ENCODE measurements at regions not wholly inside any gene's neighbourhood (a gene's known extent, or its start where the extent isn't known, plus 50 kb on each side); places are given as distances from the start of the nearest gene placed in this dataset.

- no peaks in the 10 kb centered on the region for H3K27me3 Mint-ChIP-seq (ENCODE audit: low read depth in 3 of 3)
- peaks cover 0 to 15% (median 5%) of the 10 kb centered on the region in 7 donors for H3K9me3 Mint-ChIP-seq
- Histone ChIP-seq H3K79me2 (ENCODE audit: insufficient read depth, low read length) (no peaks in the 10 kb centered on the region), H4K20me1 (ENCODE audit: insufficient read depth, low read length) (no peaks in the 10 kb centered on the region), H3K4me2 (replicated peaks; ENCODE audit: extremely low read depth, low read length, poor library complexity, severe bottlenecking) (no peak overlapping the region), H3K9me3 (replicated peaks in 1 of 2; ENCODE audit: control insufficient read depth in 1 of 2, insufficient read depth in 1 of 2, low read length in 2 of 2) (peaks cover 0 to 13% of the 10 kb centered on the region in 2 donors), H3K27me3 (ENCODE audit: control insufficient read depth in 2 of 2, insufficient read depth in 2 of 2, low read length in 2 of 2) (no peaks in the 10 kb centered on the region), H3K4me3 (replicated peaks in 1 of 3; ENCODE audit: low read depth in 2 of 3, low read length in 3 of 3) (no peak overlapping the region), H3K36me3 (replicated peaks in 1 of 2; ENCODE audit: control insufficient read depth in 1 of 2, insufficient read depth in 2 of 2, low read length in 2 of 2) (no peaks in the 10 kb centered on the region), H3K27ac (ENCODE audit: low read depth in 1 of 2, low read length in 2 of 2) (no peak overlapping the region), H2AFZ (ENCODE audit: insufficient read depth, low read depth, low read length, poor library complexity, severe bottlenecking) (no peak overlapping the region), H3K4me1 (ENCODE audit: control insufficient read depth in 1 of 2, insufficient read depth in 2 of 2, low read length in 2 of 2) (no peaks in the 10 kb centered on the region), H3K9ac (ENCODE audit: insufficient read depth, low read length, poor library complexity, severe bottlenecking) (no peak overlapping the region)
- 70% methylated on average over 2 of the region's 5 CpGs for WGBS (ENCODE audit: insufficient coverage)
- intact Hi-C loops (cut with micrococcal nuclease): no loop called here
- H3K27ac Mint-ChIP-seq: no peak overlapping the region
- DNase-seq: no peak
- no peak overlapping the region for H3K4me3 Mint-ChIP-seq
- no peaks in the 10 kb centered on the region for H3K36me3 Mint-ChIP-seq
- H3K4me1 Mint-ChIP-seq: no peaks in the 10 kb centered on the region
- no peak for TF ChIP-seq CTCF (IDR thresholded peaks at IDR 0.05)
These were observed 205.3 kb upstream of the GCFC2 start for GRCh38 chr2:75915851-75916634.

- no peak overlapping the region for H3K4me2 ChIP-seq (replicated peaks; ENCODE audit: extremely low read depth, low read length, poor library complexity, severe bottlenecking)
- no peaks in the 10 kb centered on the region for H3K36me3 Mint-ChIP-seq
- no peak for TF ChIP-seq CTCF (IDR thresholded peaks at IDR 0.05)
- H3K4me1 ChIP-seq (ENCODE audit: control insufficient read depth in 1 of 2, insufficient read depth in 2 of 2, low read length in 2 of 2): no peaks in the 10 kb centered on the region
- H3K79me2 ChIP-seq (ENCODE audit: insufficient read depth, low read length): no peaks in the 10 kb centered on the region
- no peak for DNase-seq
- H3K9me3 ChIP-seq (replicated peaks in 1 of 2; ENCODE audit: control insufficient read depth in 1 of 2, insufficient read depth in 1 of 2, low read length in 2 of 2): no peaks in the 10 kb centered on the region
- H3K27me3 Mint-ChIP-seq (ENCODE audit: low read depth in 3 of 3): peaks cover 0 to 2% (median 0%) of the 10 kb centered on the region in 3 donors
- no peaks in the 10 kb centered on the region for H3K36me3 ChIP-seq (replicated peaks in 1 of 2; ENCODE audit: control insufficient read depth in 1 of 2, insufficient read depth in 2 of 2, low read length in 2 of 2)
- H3K4me1 Mint-ChIP-seq: no peaks in the 10 kb centered on the region
- H3K27ac Mint-ChIP-seq: no peak overlapping the region
- intact Hi-C loops (cut with micrococcal nuclease): no loop called here
- H3K27ac ChIP-seq (ENCODE audit: low read depth in 1 of 2, low read length in 2 of 2): no peak overlapping the region
- peaks cover 0 to 3% (median 0%) of the 10 kb centered on the region in 7 donors for H3K9me3 Mint-ChIP-seq
- H4K20me1 ChIP-seq (ENCODE audit: insufficient read depth, low read length): no peaks in the 10 kb centered on the region
- no CpG with 5 or more reads among the region's 5 CpGs for WGBS (ENCODE audit: insufficient coverage)
- no peak overlapping the region for H3K9ac ChIP-seq (ENCODE audit: insufficient read depth, low read length, poor library complexity, severe bottlenecking)
- H3K27me3 ChIP-seq (ENCODE audit: control insufficient read depth in 2 of 2, insufficient read depth in 2 of 2, low read length in 2 of 2): no peaks in the 10 kb centered on the region
- H2AFZ ChIP-seq (ENCODE audit: insufficient read depth, low read depth, low read length, poor library complexity, severe bottlenecking): no peak overlapping the region
- no peak overlapping the region for H3K4me3 Mint-ChIP-seq
- no peak overlapping the region for H3K4me3 ChIP-seq (replicated peaks in 1 of 3; ENCODE audit: low read depth in 2 of 3, low read length in 3 of 3)
These were observed 186.2 kb upstream of the GCFC2 start for GRCh38 chr2:75896779-75897366.
